ENCODE measurements at regions not wholly inside any gene's neighbourhood (a gene's known extent, or its start where the extent isn't known, plus 50 kb on each side); places are given as distances from the start of the nearest gene placed in this dataset. TPM values are rescaled to one million over a fixed set of nuclear protein-coding genes. Genes with fewer than 3 reads are reported as not detected.

Small RNAs in the stretch of these regions (small RNA-seq; reads per million reads assigned to genes)
- gene AC106712.1 (ENCODE audit: low replicate concordance) = not detected
- not detected for gene RF00019 (ENCODE audit: low replicate concordance)
